A673 (cell line): ENCODE measurements at regions not wholly inside any gene's neighbourhood (a gene's known extent, or its start where the extent isn't known, plus 50 kb on each side); places are given as distances from the start of the nearest gene placed in this dataset.

Source experiments
- CTCF ChIP-seq: fragments of 300-800, 200-600 bp; sonication (generic); conservative IDR thresholded peaks from 2 replicates; pipeline ENCODE4 v1.5.1; 2017; ENCODE audit warnings: low read depth, mild to moderate bottlenecking, antibody characterized with exemption, low read length, moderate library complexity, mixed read lengths
- EZH2 ChIP-seq: fragments of 200-600 bp; sonication (generic); IDR thresholded peaks from 2 replicates; pipeline ENCODE4 v1.6.1; 2017; ENCODE audit warnings: borderline replicate concordance, low read depth, mild to moderate bottlenecking, mixed read lengths, antibody characterized with exemption, low read length; ENCODE audit not compliant: poor library complexity, severe bottlenecking

GRCh38 chr10:21292763-21293517 lies 232.5 kb downstream of the SKIDA1 start:
- TF ChIP-seq CTCF, result no peak
- TF ChIP-seq EZH2, result no peak
